ENCODE measurements at regions not wholly inside any gene's neighbourhood (a gene's known extent, or its start where the extent isn't known, plus 50 kb on each side); places are given as distances from the start of the nearest gene placed in this dataset.
A peak's percentile ranks its signal among the peaks of the same experiment; 100 is the strongest.

GRCh38 chr12:25041006-25041741 is 92.3 kb upstream of the BCAT1 start:
- no peak for DNase-seq
- Mint-ChIP-seq H3K4me1 (ENCODE audit: low read depth) (peaks cover 5% of the 10 kb centered on the region; the same call in 1 of the 2 replicates), H3K27ac (no peak overlapping the region), H3K27me3 (ENCODE audit: insufficient read depth) (peaks cover 17% of the 10 kb centered on the region), H3K9me3 (peaks cover 8% of the 10 kb centered on the region; the same call in 1 of the 2 replicates), H3K4me3 (peak overlapping the region; percentile 27), H3K36me3 (ENCODE audit: low read depth) (no peaks in the 10 kb centered on the region)
- TF ChIP-seq, protein P1, sequence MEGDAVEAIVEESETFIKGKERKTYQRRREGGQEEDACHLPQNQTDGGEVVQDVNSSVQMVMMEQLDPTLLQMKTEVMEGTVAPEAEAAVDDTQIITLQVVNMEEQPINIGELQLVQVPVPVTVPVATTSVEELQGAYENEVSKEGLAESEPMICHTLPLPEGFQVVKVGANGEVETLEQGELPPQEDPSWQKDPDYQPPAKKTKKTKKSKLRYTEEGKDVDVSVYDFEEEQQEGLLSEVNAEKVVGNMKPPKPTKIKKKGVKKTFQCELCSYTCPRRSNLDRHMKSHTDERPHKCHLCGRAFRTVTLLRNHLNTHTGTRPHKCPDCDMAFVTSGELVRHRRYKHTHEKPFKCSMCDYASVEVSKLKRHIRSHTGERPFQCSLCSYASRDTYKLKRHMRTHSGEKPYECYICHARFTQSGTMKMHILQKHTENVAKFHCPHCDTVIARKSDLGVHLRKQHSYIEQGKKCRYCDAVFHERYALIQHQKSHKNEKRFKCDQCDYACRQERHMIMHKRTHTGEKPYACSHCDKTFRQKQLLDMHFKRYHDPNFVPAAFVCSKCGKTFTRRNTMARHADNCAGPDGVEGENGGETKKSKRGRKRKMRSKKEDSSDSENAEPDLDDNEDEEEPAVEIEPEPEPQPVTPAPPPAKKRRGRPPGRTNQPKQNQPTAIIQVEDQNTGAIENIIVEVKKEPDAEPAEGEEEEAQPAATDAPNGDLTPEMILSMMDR (IDR thresholded peaks at IDR 0.05), result no peak

GRCh38 chr12:25040593-25040992 is 91.7 kb upstream of the BCAT1 start:
- H3K4me3 Mint-ChIP-seq, result no peak overlapping the region
- H3K27ac Mint-ChIP-seq, result no peak overlapping the region
- peaks cover 18% of the 10 kb centered on the region for H3K27me3 Mint-ChIP-seq (ENCODE audit: insufficient read depth)
- no peak for DNase-seq
- H3K4me1 Mint-ChIP-seq (ENCODE audit: low read depth), result peaks cover 5% of the 10 kb centered on the region; the same call in 1 of the 2 replicates
- H3K9me3 Mint-ChIP-seq, result peaks cover 5% of the 10 kb centered on the region; the same call in 1 of the 2 replicates
- no peaks in the 10 kb centered on the region for H3K36me3 Mint-ChIP-seq (ENCODE audit: low read depth)
- TF ChIP-seq, protein P1 (IDR thresholded peaks at IDR 0.05), result no peak

GRCh38 chr12:25034676-25035075 is 85.8 kb upstream of the BCAT1 start:
- DNase-seq, result no peak
- Mint-ChIP-seq H3K4me1 (ENCODE audit: low read depth) (no peaks in the 10 kb centered on the region), H3K9me3 (no peaks in the 10 kb centered on the region), H3K27me3 (ENCODE audit: insufficient read depth) (peaks cover 33% of the 10 kb centered on the region), H3K27ac (no peak overlapping the region), H3K4me3 (no peak overlapping the region), H3K36me3 (ENCODE audit: low read depth) (no peaks in the 10 kb centered on the region)
- TF ChIP-seq, protein P1 (IDR thresholded peaks at IDR 0.05), result no peak

DNA sequence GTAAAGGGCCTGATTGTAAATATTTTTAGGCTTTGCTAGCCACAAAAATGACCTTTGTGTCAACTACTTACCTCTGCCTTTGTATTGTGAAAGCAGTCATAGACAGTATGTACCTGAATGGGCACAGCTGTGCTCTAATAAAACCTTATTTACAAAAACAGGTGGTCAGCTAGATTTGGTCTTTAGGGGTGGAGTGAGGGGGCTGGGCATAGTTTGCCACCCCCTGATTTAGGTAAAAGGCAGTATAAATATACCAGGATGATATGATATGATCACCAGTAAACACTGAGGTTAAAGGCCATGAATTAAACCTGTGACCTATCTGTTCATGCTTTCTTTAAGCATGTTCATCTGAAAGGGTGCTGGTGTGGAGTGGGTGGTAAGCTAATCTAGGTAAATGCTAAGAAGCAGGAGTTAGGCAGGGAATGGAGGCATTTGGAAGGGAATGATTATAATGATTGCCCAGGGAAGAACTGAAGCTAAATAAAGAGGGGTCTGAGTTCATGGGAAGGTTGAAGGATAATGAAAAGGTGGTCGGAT is 77.1 kb upstream of the BCAT1 start:
- TF ChIP-seq, protein P1 (IDR thresholded peaks at IDR 0.05), result no peak
- DNase-seq, result no peak
- H3K9me3 Mint-ChIP-seq, result no peaks in the 10 kb centered on the region
- H3K4me1 Mint-ChIP-seq (ENCODE audit: low read depth), result no peaks in the 10 kb centered on the region
- no peak overlapping the region for H3K4me3 Mint-ChIP-seq
- H3K27me3 Mint-ChIP-seq (ENCODE audit: insufficient read depth), result no peaks in the 10 kb centered on the region
- H3K27ac Mint-ChIP-seq, result no peak overlapping the region
- no peaks in the 10 kb centered on the region for H3K36me3 Mint-ChIP-seq (ENCODE audit: low read depth)

DNA sequence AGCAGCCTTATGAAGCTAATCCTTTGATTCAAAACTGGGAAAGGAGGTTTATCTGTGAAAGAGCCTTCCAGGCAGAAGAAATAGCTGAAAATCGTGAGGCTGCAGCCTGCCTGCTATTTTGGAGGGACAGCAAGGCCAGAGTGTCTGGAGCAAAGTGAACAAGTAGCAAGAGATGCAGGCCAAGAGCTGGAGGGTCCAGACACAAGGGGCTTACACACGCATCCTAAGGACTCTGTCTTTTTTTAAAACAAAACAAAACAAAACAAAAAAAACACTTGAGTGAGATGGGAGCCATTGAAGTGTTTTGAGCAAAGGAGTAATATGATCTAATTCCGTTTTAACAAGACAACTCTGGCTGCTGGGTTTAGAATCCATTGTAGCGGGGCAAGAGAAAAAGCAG is 76.4 kb upstream of the BCAT1 start:
- Mint-ChIP-seq H3K4me1 (ENCODE audit: low read depth) (no peaks in the 10 kb centered on the region), H3K27ac (no peak overlapping the region), H3K27me3 (ENCODE audit: insufficient read depth) (no peaks in the 10 kb centered on the region), H3K4me3 (no peak overlapping the region), H3K36me3 (ENCODE audit: low read depth) (no peaks in the 10 kb centered on the region), H3K9me3 (no peaks in the 10 kb centered on the region)
- no peak for DNase-seq
- TF ChIP-seq, protein P1 (IDR thresholded peaks at IDR 0.05), result no peak

All from HFFc6 (cell line).